ENCODE measurements at regions not wholly inside any gene's neighbourhood (a gene's known extent, or its start where the extent isn't known, plus 50 kb on each side); places are given as distances from the start of the nearest gene placed in this dataset.

DNA sequence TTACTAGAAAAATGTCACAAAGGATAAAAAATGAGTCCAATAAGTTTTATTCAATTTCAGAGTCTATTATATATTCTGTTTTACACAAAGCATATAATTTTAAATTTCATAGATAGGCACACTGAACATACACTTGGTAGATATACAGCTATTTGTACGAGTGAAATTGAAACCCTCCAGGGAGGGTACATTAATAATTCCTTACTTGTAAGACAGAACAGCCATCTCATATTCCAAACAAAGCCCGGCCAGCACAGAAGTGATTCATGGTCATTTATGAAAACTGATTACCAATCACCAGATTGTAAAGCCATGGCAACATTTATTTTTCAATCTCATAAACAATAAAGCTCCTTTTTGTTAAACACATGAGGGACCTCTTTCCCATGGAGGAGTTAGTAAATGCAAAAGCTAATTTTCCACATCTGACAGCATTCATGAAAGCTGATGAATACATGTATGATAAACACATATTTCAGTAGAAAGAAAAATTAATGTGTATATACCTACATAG is 190.6 kb downstream of the TDRD15 start:
- ATAC-seq: no peak
- no peaks in the 10 kb centered on the region for H3K36me3 Mint-ChIP-seq
- peaks cover 6% of the 10 kb centered on the region; the same call in 1 of the 2 replicates for H3K9me3 Mint-ChIP-seq
- TF ChIP-seq ZNF317 (CRISPR knock-in tag; IDR thresholded peaks at IDR 0.05; ENCODE audit: borderline replicate concordance, low read depth) (no peak), GTF2I (CRISPR knock-in tag; conservative IDR thresholded peaks at IDR 0.05) (no peak), CBFB (CRISPR knock-in tag; IDR thresholded peaks at IDR 0.05; ENCODE audit: low read depth) (no peak), KAT7 (CRISPR knock-in tag; IDR thresholded peaks at IDR 0.05; ENCODE audit: borderline replicate concordance) (no peak), HMGA2 (CRISPR knock-in tag; IDR thresholded peaks at IDR 0.05) (no peak), GABPB1 (CRISPR knock-in tag; IDR thresholded peaks at IDR 0.05) (no peak), NFATC4 (CRISPR knock-in tag; IDR thresholded peaks at IDR 0.05) (no peak), ZNF121 (CRISPR knock-in tag; IDR thresholded peaks at IDR 0.05) (no peak), OVOL2 (CRISPR knock-in tag; IDR thresholded peaks at IDR 0.05; ENCODE audit: borderline replicate concordance) (no peak), PRRX2 (CRISPR knock-in tag; IDR thresholded peaks at IDR 0.05) (no peak), MYBL2 (CRISPR knock-in tag; IDR thresholded peaks at IDR 0.05) (no peak)
- TF ChIP-seq, protein P1, sequence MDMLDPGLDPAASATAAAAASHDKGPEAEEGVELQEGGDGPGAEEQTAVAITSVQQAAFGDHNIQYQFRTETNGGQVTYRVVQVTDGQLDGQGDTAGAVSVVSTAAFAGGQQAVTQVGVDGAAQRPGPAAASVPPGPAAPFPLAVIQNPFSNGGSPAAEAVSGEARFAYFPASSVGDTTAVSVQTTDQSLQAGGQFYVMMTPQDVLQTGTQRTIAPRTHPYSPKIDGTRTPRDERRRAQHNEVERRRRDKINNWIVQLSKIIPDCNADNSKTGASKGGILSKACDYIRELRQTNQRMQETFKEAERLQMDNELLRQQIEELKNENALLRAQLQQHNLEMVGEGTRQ (CRISPR knock-in tag; IDR thresholded peaks at IDR 0.05): no peak
- TF ChIP-seq, protein P2, sequence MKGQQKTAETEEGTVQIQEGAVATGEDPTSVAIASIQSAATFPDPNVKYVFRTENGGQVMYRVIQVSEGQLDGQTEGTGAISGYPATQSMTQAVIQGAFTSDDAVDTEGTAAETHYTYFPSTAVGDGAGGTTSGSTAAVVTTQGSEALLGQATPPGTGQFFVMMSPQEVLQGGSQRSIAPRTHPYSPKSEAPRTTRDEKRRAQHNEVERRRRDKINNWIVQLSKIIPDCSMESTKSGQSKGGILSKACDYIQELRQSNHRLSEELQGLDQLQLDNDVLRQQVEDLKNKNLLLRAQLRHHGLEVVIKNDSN (CRISPR knock-in tag; IDR thresholded peaks at IDR 0.05): no peak
- TF ChIP-seq, protein P3, sequence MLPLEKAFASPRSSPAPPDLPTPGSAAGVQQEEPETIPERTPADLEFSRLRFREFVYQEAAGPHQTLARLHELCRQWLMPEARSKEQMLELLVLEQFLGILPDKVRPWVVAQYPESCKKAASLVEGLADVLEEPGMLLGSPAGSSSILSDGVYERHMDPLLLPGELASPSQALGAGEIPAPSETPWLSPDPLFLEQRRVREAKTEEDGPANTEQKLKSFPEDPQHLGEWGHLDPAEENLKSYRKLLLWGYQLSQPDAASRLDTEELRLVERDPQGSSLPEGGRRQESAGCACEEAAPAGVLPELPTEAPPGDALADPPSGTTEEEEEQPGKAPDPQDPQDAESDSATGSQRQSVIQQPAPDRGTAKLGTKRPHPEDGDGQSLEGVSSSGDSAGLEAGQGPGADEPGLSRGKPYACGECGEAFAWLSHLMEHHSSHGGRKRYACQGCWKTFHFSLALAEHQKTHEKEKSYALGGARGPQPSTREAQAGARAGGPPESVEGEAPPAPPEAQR (CRISPR knock-in tag; IDR thresholded peaks at IDR 0.05): no peak
- TF ChIP-seq, protein P4, sequence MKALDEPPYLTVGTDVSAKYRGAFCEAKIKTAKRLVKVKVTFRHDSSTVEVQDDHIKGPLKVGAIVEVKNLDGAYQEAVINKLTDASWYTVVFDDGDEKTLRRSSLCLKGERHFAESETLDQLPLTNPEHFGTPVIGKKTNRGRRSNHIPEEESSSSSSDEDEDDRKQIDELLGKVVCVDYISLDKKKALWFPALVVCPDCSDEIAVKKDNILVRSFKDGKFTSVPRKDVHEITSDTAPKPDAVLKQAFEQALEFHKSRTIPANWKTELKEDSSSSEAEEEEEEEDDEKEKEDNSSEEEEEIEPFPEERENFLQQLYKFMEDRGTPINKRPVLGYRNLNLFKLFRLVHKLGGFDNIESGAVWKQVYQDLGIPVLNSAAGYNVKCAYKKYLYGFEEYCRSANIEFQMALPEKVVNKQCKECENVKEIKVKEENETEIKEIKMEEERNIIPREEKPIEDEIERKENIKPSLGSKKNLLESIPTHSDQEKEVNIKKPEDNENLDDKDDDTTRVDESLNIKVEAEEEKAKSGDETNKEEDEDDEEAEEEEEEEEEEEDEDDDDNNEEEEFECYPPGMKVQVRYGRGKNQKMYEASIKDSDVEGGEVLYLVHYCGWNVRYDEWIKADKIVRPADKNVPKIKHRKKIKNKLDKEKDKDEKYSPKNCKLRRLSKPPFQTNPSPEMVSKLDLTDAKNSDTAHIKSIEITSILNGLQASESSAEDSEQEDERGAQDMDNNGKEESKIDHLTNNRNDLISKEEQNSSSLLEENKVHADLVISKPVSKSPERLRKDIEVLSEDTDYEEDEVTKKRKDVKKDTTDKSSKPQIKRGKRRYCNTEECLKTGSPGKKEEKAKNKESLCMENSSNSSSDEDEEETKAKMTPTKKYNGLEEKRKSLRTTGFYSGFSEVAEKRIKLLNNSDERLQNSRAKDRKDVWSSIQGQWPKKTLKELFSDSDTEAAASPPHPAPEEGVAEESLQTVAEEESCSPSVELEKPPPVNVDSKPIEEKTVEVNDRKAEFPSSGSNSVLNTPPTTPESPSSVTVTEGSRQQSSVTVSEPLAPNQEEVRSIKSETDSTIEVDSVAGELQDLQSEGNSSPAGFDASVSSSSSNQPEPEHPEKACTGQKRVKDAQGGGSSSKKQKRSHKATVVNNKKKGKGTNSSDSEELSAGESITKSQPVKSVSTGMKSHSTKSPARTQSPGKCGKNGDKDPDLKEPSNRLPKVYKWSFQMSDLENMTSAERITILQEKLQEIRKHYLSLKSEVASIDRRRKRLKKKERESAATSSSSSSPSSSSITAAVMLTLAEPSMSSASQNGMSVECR (CRISPR knock-in tag; IDR thresholded peaks at IDR 0.05; ENCODE audit: borderline replicate concordance): no peak
- TF ChIP-seq, protein P5, sequence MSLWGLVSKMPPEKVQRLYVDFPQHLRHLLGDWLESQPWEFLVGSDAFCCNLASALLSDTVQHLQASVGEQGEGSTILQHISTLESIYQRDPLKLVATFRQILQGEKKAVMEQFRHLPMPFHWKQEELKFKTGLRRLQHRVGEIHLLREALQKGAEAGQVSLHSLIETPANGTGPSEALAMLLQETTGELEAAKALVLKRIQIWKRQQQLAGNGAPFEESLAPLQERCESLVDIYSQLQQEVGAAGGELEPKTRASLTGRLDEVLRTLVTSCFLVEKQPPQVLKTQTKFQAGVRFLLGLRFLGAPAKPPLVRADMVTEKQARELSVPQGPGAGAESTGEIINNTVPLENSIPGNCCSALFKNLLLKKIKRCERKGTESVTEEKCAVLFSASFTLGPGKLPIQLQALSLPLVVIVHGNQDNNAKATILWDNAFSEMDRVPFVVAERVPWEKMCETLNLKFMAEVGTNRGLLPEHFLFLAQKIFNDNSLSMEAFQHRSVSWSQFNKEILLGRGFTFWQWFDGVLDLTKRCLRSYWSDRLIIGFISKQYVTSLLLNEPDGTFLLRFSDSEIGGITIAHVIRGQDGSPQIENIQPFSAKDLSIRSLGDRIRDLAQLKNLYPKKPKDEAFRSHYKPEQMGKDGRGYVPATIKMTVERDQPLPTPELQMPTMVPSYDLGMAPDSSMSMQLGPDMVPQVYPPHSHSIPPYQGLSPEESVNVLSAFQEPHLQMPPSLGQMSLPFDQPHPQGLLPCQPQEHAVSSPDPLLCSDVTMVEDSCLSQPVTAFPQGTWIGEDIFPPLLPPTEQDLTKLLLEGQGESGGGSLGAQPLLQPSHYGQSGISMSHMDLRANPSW (CRISPR knock-in tag; conservative IDR thresholded peaks at IDR 0.05; ENCODE audit: low read depth): no peak
- TF ChIP-seq, protein P6, sequence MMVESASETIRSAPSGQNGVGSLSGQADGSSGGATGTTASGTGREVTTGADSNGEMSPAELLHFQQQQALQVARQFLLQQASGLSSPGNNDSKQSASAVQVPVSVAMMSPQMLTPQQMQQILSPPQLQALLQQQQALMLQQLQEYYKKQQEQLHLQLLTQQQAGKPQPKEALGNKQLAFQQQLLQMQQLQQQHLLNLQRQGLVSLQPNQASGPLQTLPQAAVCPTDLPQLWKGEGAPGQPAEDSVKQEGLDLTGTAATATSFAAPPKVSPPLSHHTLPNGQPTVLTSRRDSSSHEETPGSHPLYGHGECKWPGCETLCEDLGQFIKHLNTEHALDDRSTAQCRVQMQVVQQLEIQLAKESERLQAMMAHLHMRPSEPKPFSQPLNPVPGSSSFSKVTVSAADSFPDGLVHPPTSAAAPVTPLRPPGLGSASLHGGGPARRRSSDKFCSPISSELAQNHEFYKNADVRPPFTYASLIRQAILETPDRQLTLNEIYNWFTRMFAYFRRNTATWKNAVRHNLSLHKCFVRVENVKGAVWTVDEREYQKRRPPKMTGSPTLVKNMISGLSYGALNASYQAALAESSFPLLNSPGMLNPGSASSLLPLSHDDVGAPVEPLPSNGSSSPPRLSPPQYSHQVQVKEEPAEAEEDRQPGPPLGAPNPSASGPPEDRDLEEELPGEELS (CRISPR knock-in tag; IDR thresholded peaks at IDR 0.05): no peak
- ChIA-PET POLR2A (no interaction called here), CTCF (no interaction called here)
- H3K27ac Mint-ChIP-seq: no peak overlapping the region
- no peak overlapping the region for H3K4me3 Mint-ChIP-seq
- no peaks in the 10 kb centered on the region for H3K27me3 Mint-ChIP-seq (ENCODE audit: low read depth)
- peaks cover 4% of the 10 kb centered on the region for H3K4me1 Mint-ChIP-seq
- DNase-seq (ENCODE audit: low spot score): no peak

Data from WTC11 (cell line).